ENCODE measurements at regions not wholly inside any gene's neighbourhood (a gene's known extent, or its start where the extent isn't known, plus 50 kb on each side); places are given as distances from the start of the nearest gene placed in this dataset.

DNA sequence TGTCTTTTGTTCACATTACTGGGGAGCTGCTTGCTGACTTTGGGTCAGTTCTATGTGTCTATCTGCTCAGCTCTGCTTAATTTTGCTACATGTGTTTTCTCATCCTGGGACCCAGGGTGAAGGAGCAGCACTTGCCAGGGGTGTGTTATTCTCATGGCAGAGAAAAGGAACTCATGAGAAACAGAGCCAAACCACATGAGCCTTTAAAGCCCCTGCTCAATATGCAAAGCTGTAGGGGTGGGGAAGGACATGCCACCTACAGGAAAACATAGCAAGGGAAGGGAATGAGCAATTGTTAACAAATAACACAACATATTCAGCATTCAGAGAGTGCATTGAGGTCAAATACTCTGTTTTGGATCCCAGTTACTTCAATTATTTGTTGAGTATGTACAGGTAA lies 290.9 kb downstream of the CDK5RAP2 start:
- no peak for DNase-seq
- no peaks in the 10 kb centered on the region for H3K27me3 ChIP-seq
- intact Hi-C loops (cut with DNase I; ENCODE audit: low total_unique reads), result no loop called here
- H3K9me3 ChIP-seq, result no peaks in the 10 kb centered on the region
- TF ChIP-seq, protein P1, sequence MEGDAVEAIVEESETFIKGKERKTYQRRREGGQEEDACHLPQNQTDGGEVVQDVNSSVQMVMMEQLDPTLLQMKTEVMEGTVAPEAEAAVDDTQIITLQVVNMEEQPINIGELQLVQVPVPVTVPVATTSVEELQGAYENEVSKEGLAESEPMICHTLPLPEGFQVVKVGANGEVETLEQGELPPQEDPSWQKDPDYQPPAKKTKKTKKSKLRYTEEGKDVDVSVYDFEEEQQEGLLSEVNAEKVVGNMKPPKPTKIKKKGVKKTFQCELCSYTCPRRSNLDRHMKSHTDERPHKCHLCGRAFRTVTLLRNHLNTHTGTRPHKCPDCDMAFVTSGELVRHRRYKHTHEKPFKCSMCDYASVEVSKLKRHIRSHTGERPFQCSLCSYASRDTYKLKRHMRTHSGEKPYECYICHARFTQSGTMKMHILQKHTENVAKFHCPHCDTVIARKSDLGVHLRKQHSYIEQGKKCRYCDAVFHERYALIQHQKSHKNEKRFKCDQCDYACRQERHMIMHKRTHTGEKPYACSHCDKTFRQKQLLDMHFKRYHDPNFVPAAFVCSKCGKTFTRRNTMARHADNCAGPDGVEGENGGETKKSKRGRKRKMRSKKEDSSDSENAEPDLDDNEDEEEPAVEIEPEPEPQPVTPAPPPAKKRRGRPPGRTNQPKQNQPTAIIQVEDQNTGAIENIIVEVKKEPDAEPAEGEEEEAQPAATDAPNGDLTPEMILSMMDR (IDR thresholded peaks at IDR 0.05), result no peak
- no peak for TF ChIP-seq POLR2A (IDR thresholded peaks at IDR 0.05)
- no peaks in the 10 kb centered on the region for H3K4me1 ChIP-seq
- no peak overlapping the region for H3K27ac ChIP-seq
- no peak overlapping the region for H3K4me3 ChIP-seq
- no peaks in the 10 kb centered on the region for H3K36me3 ChIP-seq

DNA sequence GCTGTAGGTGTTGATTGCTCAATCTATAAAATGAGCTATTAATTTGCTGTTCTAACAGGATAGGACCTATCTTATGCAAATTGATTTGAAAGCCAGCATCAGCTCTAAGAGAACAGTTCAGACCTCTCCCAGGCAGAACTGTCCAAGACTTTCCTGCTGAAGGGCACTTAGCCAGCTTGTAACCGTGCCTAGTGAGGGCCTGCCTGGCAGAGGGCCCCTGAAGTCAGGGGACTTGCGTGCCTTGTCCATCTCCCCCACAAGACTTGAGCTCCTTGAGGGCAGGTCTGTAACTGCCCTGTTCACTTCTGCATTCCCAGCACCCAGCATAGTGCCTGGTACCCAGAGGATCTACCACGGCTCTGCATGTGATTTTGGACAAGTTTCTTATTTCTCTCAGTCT lies 293.4 kb downstream of the CDK5RAP2 start:
- intact Hi-C loops (cut with DNase I; ENCODE audit: low total_unique reads), result no loop called here

DNA sequence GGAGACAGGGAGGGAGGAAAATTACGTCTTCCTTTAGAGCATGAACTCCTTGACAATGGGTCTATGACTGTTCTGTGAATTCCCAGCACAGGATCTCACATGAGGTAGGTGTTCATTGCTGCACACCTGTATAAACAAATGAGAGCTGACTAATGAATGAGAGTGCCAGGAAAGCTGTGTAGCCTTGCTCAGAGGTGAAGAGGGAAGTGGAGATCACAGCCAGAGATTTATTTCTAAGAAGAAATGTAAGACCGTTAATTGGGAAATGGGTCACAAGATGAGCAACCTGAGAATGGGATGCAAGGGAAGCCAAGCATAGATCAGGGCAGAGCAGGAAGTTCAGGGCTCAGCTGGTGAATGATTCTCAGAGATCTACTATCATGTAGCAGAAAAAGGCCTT lies 295.1 kb downstream of the CDK5RAP2 start:
- intact Hi-C loops (cut with DNase I; ENCODE audit: low total_unique reads), result no loop called here
- Histone ChIP-seq H3K9me3 (no peaks in the 10 kb centered on the region), H3K27me3 (no peaks in the 10 kb centered on the region), H3K4me3 (no peak overlapping the region), H3K36me3 (no peaks in the 10 kb centered on the region), H3K4me1 (no peaks in the 10 kb centered on the region), H3K27ac (no peak overlapping the region)
- DNase-seq, result no peak
- TF ChIP-seq, protein P1 (IDR thresholded peaks at IDR 0.05), result no peak
- no peak for TF ChIP-seq POLR2A (IDR thresholded peaks at IDR 0.05)

More for the DNA sequence above, 293.4 kb downstream of the CDK5RAP2 start:
- H3K9me3 ChIP-seq, result no peaks in the 10 kb centered on the region
- H3K4me1 ChIP-seq, result no peaks in the 10 kb centered on the region
- H3K36me3 ChIP-seq, result no peaks in the 10 kb centered on the region
- no peak for TF ChIP-seq POLR2A (IDR thresholded peaks at IDR 0.05)
- TF ChIP-seq, protein P1 (IDR thresholded peaks at IDR 0.05), result no peak
- no peak overlapping the region for H3K27ac ChIP-seq
- no peak overlapping the region for H3K4me3 ChIP-seq
- no peak for DNase-seq
- H3K27me3 ChIP-seq, result no peaks in the 10 kb centered on the region

DNA sequence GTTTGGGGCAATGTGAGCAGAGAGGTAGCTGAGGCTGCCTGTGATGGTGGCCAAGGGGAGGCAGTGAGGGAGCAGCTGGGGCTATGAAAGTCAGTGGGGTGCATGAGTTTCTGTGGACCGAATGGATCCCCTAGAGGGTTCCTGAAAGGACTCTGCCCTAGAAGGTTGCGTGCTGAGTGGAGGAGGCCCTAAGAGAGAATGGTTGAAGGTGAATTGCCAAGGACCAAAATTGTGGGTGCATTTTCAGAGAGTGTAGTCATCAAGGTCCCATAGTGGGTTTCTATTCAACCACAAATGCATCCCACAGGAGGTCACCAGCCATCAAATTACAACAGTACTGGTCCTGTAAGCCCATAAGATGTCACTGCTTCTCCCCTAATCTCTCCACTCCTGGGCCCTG lies 298.3 kb downstream of the CDK5RAP2 start:
- Histone ChIP-seq H3K27me3 (no peaks in the 10 kb centered on the region), H3K36me3 (no peaks in the 10 kb centered on the region), H3K4me1 (no peaks in the 10 kb centered on the region), H3K27ac (no peak overlapping the region), H3K4me3 (no peak overlapping the region), H3K9me3 (no peaks in the 10 kb centered on the region)
- TF ChIP-seq POLR2A (IDR thresholded peaks at IDR 0.05), result no peak
- TF ChIP-seq, protein P1 (IDR thresholded peaks at IDR 0.05), result no peak
- intact Hi-C loops (cut with DNase I; ENCODE audit: low total_unique reads), result no loop called here
- DNase-seq, result no peak

DNA sequence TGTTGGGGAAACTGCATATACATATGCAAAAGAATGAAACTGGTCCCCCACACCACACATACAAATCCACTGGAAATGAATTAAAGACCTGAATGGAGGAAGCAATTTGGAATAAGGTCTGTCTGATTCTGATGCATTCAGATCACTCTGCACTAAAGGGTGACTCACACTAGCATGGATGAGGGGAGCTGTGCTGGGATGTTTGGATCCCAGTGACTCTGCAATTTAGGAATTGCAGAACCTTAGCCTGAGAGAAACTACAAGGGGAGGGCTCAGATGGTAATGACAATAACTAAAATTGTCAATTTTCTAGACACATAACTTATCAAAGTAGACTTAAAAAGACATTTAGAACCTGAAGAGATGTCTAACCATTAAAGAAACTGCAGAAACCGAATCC lies 312.0 kb downstream of the CDK5RAP2 start:
- no peak for DNase-seq
- intact Hi-C loops (cut with DNase I; ENCODE audit: low total_unique reads), result no loop called here
- no peaks in the 10 kb centered on the region for H3K9me3 ChIP-seq
- H3K4me1 ChIP-seq, result no peaks in the 10 kb centered on the region
- no peak for TF ChIP-seq POLR2A (IDR thresholded peaks at IDR 0.05)
- TF ChIP-seq, protein P1 (IDR thresholded peaks at IDR 0.05), result no peak
- H3K27me3 ChIP-seq, result no peaks in the 10 kb centered on the region
- H3K4me3 ChIP-seq, result no peak overlapping the region
- no peak overlapping the region for H3K27ac ChIP-seq
- no peaks in the 10 kb centered on the region for H3K36me3 ChIP-seq

Measured in uterus (tissue), 3 donors.